ENCODE measurements at regions not wholly inside any gene's neighbourhood (a gene's known extent, or its start where the extent isn't known, plus 50 kb on each side); places are given as distances from the start of the nearest gene placed in this dataset.

- DNase-seq (no peak), ATAC-seq (no peak), FAIRE-seq (no peak)
- Histone ChIP-seq H3K9me3 (no peaks in the 10 kb centered on the region), H3K4me1 (no peaks in the 10 kb centered on the region), H3K4me3 (no peak overlapping the region), H3K36me3 (no peaks in the 10 kb centered on the region), H3K27ac (no peak overlapping the region), H3K27me3 (no peaks in the 10 kb centered on the region)
- TF ChIP-seq, protein P1, sequence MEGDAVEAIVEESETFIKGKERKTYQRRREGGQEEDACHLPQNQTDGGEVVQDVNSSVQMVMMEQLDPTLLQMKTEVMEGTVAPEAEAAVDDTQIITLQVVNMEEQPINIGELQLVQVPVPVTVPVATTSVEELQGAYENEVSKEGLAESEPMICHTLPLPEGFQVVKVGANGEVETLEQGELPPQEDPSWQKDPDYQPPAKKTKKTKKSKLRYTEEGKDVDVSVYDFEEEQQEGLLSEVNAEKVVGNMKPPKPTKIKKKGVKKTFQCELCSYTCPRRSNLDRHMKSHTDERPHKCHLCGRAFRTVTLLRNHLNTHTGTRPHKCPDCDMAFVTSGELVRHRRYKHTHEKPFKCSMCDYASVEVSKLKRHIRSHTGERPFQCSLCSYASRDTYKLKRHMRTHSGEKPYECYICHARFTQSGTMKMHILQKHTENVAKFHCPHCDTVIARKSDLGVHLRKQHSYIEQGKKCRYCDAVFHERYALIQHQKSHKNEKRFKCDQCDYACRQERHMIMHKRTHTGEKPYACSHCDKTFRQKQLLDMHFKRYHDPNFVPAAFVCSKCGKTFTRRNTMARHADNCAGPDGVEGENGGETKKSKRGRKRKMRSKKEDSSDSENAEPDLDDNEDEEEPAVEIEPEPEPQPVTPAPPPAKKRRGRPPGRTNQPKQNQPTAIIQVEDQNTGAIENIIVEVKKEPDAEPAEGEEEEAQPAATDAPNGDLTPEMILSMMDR (IDR thresholded peaks at IDR 0.05): no peak
- intact Hi-C loops (cut with DNase I): no loop called here
These were observed 159.1 kb upstream of the PDZRN3 start for GRCh38 chr3:73783811-73784210.

GRCh38 chr3:73781541-73781940 is 156.8 kb upstream of the PDZRN3 start:
- no peak overlapping the region for H3K4me3 ChIP-seq
- no peak for DNase-seq

GRCh38 chr3:73774645-73775044 is 149.9 kb upstream of the PDZRN3 start:
- WGBS, 2 donors: 64 to 71% methylated on average over 2 of the region's 2 CpGs
- no peak for DNase-seq
- no peak for ATAC-seq
- Histone ChIP-seq H3K9me3 (no peaks in the 10 kb centered on the region), H3K4me1 (no peaks in the 10 kb centered on the region), H3K27ac (no peak overlapping the region), H3K4me3 (no peak overlapping the region), H3K36me3 (no peaks in the 10 kb centered on the region), H3K27me3 (no peaks in the 10 kb centered on the region)
- no peak for FAIRE-seq
- intact Hi-C loops (cut with DNase I): no loop called here
- TF ChIP-seq, protein P1 (IDR thresholded peaks at IDR 0.05): no peak

More at GRCh38 chr3:73781541-73781940, 156.8 kb upstream of the PDZRN3 start:
- WGBS, 2 donors: 81 to 86% methylated on average over 6 of the region's 6 CpGs
- ATAC-seq (no peak), FAIRE-seq (no peak)
- Histone ChIP-seq H3K27me3 (no peaks in the 10 kb centered on the region), H3K9me3 (no peaks in the 10 kb centered on the region), H3K4me1 (no peaks in the 10 kb centered on the region), H3K27ac (no peak overlapping the region), H3K36me3 (no peaks in the 10 kb centered on the region)
- TF ChIP-seq, protein P1 (IDR thresholded peaks at IDR 0.05): no peak
- intact Hi-C loops (cut with DNase I): no loop called here

GRCh38 chr3:73773233-73773632 is 148.5 kb upstream of the PDZRN3 start:
- Histone ChIP-seq H3K4me3 (no peak overlapping the region), H3K9me3 (no peaks in the 10 kb centered on the region), H3K36me3 (no peaks in the 10 kb centered on the region), H3K4me1 (no peaks in the 10 kb centered on the region), H3K27me3 (no peaks in the 10 kb centered on the region), H3K27ac (no peak overlapping the region)
- 33 to 39% methylated on average over 1 of the region's 1 CpG for WGBS, 2 donors
- intact Hi-C loops (cut with DNase I): no loop called here
- ATAC-seq (no peak), FAIRE-seq (no peak), DNase-seq (no peak)
- TF ChIP-seq, protein P1 (IDR thresholded peaks at IDR 0.05): no peak

- Histone ChIP-seq H3K27me3 (no peaks in the 10 kb centered on the region), H3K27ac (no peak overlapping the region), H3K4me3 (no peak overlapping the region), H3K4me1 (no peaks in the 10 kb centered on the region), H3K9me3 (no peaks in the 10 kb centered on the region), H3K36me3 (no peaks in the 10 kb centered on the region)
- FAIRE-seq (no peak), DNase-seq (no peak), ATAC-seq (no peak)
- 70 to 75% methylated on average over 3 of the region's 3 CpGs for WGBS, 2 donors
- TF ChIP-seq, protein P1 (IDR thresholded peaks at IDR 0.05): no peak
- intact Hi-C loops (cut with DNase I): no loop called here
These were observed 147.5 kb upstream of the PDZRN3 start for GRCh38 chr3:73772076-73772886.

Measured in pancreas (tissue), 10 donors.